ENCODE measurements at regions not wholly inside any gene's neighbourhood (a gene's known extent, or its start where the extent isn't known, plus 50 kb on each side); places are given as distances from the start of the nearest gene placed in this dataset.

DNA sequence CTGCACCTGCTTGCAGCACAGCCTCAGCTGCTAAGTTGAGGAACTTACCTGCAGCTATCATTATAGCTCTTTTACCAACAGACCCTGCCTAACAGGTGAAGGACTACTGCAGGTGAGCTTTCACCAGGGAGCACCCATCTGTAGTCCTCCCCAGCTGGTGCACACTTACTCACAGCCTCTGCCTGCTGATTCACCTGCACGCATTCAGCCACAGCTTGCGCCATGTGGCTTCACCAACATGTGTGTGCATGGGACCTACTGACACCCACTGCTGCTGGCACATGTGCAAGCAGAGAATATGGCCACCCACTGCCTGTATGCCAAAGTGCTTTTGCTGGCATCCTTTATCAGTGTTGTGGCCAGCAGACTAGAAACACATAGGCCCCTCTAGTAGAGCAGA, 146.7 kb upstream of the KLHL4 start:
- no peak for TF ChIP-seq CTCF (IDR thresholded peaks at IDR 0.05)

- TF ChIP-seq CTCF (IDR thresholded peaks at IDR 0.05) = no peak
These were observed 143.3 kb upstream of the KLHL4 start for GRCh38 chrX:87374324-87374723.

DNA sequence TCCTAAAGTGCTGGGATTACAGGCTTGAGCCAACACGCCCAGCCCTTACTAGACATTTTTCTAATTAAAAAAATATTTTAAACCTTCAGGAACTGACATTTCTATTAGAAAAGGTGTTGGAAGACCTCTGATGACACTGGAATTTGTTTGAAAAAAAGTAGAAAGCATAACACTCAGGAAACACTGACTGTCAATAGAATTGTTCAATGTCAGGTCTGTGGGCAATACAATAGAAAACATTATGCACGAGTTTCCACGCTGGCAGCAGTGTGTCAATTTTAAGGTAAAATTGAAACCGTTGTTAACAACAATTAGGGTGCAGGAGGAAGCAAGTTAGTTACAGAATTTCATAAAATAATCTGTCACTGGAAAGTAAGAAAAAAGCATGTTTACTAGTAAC, 140.7 kb upstream of the KLHL4 start:
- no peak for TF ChIP-seq CTCF (IDR thresholded peaks at IDR 0.05)

DNA sequence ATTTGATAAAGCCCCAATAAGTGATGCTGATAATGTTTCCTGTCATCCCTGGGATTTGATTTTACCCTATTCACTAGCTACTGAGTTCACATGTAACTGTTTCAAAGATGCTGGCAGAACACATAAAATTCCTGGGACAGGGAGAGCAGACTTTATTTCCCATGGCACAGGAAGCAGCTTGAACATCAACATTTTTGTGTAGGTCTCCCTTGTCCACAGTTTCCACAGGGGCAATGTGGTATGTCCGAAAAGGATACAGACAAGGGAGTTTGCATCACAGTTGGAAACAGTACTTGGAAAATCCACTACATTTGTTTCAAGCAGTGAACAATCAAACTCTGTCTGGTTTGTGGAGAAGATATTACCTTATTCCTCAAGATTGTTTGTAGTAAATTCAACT, 129.2 kb upstream of the KLHL4 start:
- no peak for TF ChIP-seq CTCF (IDR thresholded peaks at IDR 0.05)

GRCh38 chrX:87391742-87392141, 125.9 kb upstream of the KLHL4 start:
- no peak for TF ChIP-seq CTCF (IDR thresholded peaks at IDR 0.05)

DNA sequence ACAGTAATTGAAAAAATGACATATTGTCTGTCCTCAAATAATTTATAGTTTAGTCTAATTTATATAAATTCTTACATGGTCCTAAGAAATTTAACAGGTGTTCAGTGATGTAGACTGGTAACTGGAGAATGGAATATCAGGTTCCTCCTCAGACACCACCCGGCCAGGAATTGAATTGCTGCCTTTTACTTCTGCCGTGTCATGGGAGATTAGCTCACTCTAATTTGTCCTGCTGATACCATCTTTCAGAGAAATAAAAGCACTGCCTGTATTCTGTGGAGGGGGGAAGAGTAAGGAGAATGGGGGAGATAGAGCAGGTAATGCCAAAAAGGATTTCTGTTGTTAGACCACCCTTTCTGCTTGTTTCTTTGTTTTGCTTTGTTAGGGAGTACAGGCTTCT, 125.2 kb upstream of the KLHL4 start:
- TF ChIP-seq CTCF (IDR thresholded peaks at IDR 0.05) = no peak

- TF ChIP-seq CTCF (IDR thresholded peaks at IDR 0.05) = no peak
These were observed 120.3 kb upstream of the KLHL4 start for GRCh38 chrX:87397103-87397886.

GRCh38 chrX:87402256-87402655, 115.3 kb upstream of the KLHL4 start:
- TF ChIP-seq CTCF (IDR thresholded peaks at IDR 0.05) = no peak
